VCaP (cell line): ENCODE measurements at regions not wholly inside any gene's neighbourhood (a gene's known extent, or its start where the extent isn't known, plus 50 kb on each side); places are given as distances from the start of the nearest gene placed in this dataset.

ENCODE experiments used
- H3K27ac ChIP-seq: fragments of 450-650 bp; 2 replicates; pipeline ENCODE4 v1.5.1; 2017
- CTCF ChIP-seq: fragments of 450-650 bp; conservative IDR thresholded peaks from 2 replicates; pipeline ENCODE4 v1.5.1; 2017; ENCODE audit warnings: mild to moderate bottlenecking, moderate library complexity

GRCh38 chr11:26777372-26777808 is 55.5 kb upstream of the SLC5A12 start:
- no peak overlapping the region for H3K27ac ChIP-seq
- no peak for TF ChIP-seq CTCF

DNA sequence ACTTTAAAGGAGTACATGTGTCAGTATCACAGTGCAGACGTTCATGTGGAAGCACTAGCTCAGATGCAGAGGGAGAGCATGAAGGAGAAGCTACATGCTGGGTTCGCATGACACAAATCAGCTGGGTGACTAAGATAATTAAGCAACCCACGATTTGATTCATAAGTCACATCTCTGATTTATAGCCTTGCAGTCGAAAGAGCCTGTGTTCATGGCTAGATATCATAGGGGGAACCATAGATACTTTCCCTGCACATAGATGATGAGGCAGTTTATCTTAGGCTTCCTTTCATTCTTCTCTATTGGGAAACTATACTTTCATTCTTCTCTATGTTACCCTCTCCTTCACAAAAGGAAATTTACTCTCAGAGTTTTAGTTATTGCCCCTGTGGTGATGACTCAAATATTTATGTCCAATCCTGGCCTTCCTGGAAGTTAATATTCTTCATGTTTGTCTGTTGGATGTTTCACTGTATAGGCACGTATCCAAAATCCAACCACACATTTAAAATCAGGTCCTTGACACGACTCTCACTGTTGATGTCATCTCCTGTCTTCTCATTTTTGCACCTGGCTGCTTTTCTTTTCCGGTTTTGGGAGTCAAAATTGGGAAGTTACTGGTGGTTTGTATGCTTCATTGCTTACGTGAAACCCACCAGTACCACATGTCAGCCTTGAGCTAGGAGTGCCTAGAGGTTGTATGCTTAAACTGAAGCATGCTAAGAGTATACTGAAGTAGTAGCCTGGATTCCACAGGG is 56.3 kb upstream of the SLC5A12 start:
- no peak overlapping the region for H3K27ac ChIP-seq
- no peak for TF ChIP-seq CTCF

DNA sequence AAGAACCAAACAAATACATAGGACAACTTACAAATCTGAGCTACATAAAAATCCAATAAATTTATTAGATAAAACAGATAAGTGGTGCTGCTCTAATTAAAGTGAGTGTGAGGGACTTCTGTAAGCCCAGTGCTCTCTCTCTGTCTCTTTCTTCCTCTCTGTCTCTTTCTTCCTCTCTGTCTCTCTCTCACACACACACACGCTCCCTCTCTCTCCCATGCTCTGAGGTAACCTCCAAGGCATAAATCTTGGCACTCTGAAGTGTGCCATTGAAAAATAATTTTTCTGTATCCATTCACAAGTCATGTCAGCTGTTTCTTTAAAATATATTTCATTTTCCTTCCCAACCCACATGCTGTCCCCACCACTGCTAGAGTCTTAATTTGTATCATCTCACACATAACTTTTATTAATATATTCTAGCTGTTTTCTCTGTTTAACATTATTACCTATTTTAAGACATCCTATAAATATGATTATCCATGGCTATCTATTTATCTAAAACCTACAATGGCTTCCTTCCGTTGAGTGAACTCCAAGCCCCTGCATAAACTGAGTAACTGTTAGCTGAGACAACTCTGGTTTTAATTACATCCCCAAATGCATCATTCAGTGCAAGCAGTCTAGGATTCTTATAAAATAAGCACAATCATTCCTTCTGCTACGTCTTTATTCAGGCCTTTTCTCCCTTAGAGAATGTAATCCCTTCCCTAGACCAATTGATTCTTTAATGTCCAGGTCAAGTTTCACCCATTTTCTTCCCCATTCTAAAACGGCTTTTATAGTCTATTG is 57.4 kb upstream of the SLC5A12 start:
- no peak for TF ChIP-seq CTCF
- peak overlapping the region; percentile 43 for H3K27ac ChIP-seq

DNA sequence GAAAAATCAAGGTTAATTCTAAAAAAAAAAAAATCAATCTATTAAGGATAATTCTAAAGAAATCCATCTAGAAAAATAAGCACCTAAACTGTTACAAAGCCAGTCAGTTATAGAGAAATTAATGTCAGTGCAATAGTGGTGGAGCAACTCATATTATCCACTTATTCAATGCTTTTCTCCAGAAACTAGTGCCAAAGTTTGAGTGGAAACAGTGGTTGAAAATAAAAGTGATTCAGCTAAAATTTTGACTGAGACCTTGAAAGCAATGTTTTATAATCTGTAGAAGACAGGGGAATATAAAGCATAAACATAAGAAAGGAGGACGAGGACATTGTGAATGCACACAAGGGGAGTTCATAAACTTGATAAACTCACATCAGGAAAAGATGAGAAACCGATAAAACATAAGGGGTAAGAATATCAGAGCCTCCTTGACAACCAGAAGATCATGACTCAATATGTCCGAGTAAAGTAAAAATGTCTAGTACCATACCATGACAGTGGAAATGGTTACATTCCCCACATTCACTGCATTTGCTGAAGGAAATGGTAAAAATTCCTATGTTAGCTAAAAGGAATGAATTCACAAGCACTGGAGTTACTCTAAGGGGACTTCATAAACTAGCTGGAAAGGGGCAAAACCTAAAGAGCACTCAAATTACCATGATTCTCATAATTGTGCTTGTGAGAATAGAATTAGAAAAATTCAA is 58.7 kb upstream of the SLC5A12 start:
- TF ChIP-seq CTCF, result no peak
- no peak overlapping the region for H3K27ac ChIP-seq

GRCh38 chr11:26782220-26782965 is 60.5 kb upstream of the SLC5A12 start:
- no peak overlapping the region for H3K27ac ChIP-seq
- TF ChIP-seq CTCF, result no peak

- H3K27ac ChIP-seq, result no peak overlapping the region
- TF ChIP-seq CTCF, result no peak
Measured at GRCh38 chr11:26783997-26784396, 62.1 kb upstream of the SLC5A12 start.
